Glomerular visceral epithelial cell (primary cell): ENCODE measurements at regions not wholly inside any gene's neighbourhood (a gene's known extent, or its start where the extent isn't known, plus 50 kb on each side); places are given as distances from the start of the nearest gene placed in this dataset.

Experiments
- DNase-seq: peaks from one replicate; pipeline ENCODE4 v3.0.0-alpha.2; 2016; ENCODE audit errors: extremely low spot score

GRCh38 chr9:86659413-86660046 lies 287.8 kb downstream of the GAS1 start:
- DNase-seq = no peak

DNA sequence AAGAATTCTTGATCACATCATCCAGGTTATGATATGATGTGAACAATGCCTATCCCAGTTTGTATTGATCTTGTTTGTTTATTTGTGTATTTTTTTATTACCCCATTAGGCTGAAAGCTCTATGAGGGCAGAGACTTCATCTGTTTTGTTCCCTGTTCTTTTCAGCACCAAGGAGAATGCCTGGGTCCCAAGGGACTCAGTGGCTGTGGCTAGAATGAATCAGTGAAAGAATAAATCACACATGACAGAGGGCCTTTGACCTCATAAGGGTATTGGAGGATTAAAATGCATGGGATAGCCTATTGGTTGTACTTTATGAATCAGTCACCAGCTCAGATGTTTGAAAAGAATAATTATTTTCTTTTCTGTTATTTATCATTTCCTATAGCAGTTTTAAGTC lies 292.2 kb downstream of the GAS1 start:
- DNase-seq = no peak

- DNase-seq = no peak
Measured at GRCh38 chr9:86653466-86653865, 293.8 kb downstream of the GAS1 start.

GRCh38 chr9:86652736-86653135 lies 294.6 kb downstream of the GAS1 start:
- DNase-seq = no peak

- DNase-seq = no peak
Measured at GRCh38 chr9:86649913-86650312, 295.7 kb upstream of the TUT7 start.

DNA sequence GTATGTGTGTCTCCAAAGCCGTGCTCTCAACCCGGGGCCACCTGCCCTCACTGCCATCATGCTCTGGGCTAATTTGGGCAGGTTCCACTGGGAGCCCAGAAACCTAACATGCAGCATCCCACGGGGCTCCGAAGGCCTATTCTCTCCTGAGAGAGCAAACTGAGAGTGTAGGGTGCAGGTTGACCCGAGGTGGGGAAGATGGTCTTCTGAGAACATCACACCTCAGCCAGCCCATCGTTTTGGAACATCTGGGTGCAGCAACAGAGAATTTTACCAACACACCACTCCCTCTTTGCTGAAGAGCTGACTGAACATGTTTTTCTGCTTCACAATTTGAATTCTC lies 294.6 kb upstream of the TUT7 start:
- DNase-seq = no peak

DNA sequence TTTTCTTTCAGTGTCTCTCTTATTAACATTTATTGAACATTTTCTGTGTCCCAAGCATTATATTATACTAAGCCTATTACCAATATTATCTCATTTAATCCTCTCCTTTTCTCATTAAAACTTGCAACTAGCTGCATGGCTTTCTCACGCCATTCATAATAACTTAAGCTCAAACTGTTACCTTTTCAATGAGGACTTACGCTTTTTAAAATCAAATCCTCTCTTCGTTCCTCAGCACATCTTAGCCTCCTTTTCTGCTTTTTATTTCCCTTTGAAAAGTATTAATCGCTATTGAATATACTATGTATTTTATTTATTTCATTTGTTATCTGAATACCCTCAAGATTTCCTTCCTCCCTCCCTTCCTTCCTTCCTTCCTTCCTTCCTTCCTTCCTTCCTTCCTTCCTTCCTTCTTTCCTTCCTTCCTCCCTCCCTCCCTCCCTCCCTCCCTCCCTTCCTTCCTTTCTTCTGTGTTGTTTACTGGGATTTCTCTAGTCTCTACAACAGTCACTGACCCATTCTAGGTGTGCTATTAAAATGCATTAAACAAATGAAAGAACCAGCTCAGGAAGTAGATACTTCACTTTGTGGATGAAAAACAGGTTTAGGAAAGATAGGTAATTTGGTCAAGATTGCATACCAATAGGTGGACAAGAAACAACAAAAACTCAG lies 294.1 kb upstream of the TUT7 start:
- no peak for DNase-seq

- DNase-seq = no peak
Measured at GRCh38 chr9:86645303-86645702, 291.1 kb upstream of the TUT7 start.

DNA sequence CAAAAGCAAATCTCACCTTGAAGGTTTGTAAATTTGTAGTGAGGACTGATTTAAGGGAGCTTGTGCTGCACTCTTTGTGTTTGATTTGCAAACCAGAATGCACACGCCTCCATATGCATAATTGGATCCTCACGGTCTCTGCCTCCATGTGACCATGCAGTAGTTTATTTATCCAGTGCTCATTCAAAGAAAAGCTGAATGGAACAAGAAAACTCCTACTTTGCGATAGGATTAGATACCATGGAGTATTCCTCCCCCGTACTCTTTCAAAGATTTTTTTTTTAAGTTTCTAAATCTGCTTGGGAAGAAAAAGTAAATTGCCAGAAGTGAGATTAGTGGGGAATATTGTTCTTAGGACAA lies 290.4 kb upstream of the TUT7 start:
- no peak for DNase-seq

DNA sequence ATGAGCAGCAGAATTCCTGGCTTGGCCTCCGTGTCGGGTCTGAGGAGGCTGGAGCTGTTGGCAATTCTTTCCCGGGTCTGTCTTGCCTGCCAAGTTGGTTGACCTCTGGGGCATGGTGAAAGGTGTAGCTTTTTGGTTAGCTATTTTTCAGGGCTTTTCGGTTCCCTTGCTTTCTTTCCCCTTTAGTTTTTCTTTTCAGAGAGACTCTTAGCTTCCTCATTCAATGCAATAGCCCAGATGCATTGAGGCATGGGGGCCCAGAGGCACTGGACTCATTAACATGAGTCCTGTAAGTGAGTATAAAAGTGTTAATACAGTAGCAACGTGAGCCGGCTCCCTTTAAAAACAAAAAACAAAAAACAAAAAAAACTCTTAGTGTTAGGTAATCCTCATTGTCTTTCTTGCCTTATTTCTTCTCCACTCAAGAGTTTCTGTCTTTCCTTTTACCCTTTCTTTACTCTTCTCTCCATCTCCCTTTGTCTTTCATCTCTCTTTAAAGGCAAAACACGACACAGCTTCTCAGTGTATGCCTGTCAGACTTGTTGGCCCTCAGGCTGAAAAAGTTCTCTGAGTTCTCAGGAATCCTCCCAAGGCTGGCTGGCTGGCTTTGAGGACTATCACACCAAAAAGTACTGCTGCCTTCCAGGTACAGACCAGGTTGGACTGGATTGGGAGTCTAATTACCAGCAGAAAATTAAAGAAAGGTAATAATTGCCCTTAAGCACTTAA lies 289.9 kb upstream of the TUT7 start:
- DNase-seq = no peak

GRCh38 chr9:86642721-86643120 lies 288.5 kb upstream of the TUT7 start:
- no peak for DNase-seq

GRCh38 chr9:86641970-86642369 lies 287.8 kb upstream of the TUT7 start:
- no peak for DNase-seq

- no peak for DNase-seq
Measured at GRCh38 chr9:86639899-86640379, 285.7 kb upstream of the TUT7 start.

GRCh38 chr9:86639287-86639686 lies 285.1 kb upstream of the TUT7 start:
- no peak for DNase-seq

DNA sequence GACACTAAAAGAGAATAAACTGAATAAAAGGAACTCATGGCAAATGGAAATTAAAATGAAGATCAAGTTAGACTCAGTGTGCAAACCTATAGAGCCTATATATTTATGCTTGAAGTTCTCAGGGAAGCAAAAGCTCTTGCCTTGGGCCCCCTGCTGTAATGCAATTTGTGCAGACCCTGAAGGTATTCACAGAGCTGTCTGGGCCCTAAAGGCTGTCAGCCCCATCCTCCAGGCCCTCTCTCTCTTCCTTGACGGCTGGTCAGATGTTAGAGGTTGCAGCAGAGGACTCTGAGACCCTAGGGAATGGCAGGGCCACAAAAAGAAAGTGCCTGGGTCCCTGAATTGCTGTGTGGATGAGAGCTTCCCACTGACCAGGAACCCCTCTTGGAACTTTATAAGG lies 283.9 kb upstream of the TUT7 start:
- DNase-seq = no peak

- DNase-seq = no peak
Measured at GRCh38 chr9:86637515-86637914, 283.3 kb upstream of the TUT7 start.

GRCh38 chr9:86636519-86636918 lies 282.3 kb upstream of the TUT7 start:
- DNase-seq = no peak

- no peak for DNase-seq
Measured at GRCh38 chr9:86636038-86636437, 281.8 kb upstream of the TUT7 start.

DNA sequence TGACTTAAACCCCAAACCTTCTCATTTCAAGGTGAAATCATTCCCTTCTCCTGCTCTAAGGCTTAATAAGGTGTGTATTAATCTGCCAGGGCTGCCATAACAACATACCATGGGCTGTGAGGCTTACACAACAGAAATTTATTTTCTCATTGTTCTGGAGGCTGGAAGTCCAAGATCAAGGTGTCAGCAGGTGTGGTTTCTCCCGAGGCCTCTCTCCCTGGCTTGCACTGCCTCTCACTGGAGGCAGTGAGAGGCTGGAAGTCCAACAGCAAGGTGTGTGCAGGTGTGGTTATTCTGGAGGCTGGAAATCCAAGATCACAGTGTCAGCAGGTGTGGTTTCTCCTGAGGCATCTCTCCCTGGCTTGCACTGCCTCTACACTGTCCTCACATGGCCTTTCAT lies 280.3 kb upstream of the TUT7 start:
- no peak for DNase-seq

DNA sequence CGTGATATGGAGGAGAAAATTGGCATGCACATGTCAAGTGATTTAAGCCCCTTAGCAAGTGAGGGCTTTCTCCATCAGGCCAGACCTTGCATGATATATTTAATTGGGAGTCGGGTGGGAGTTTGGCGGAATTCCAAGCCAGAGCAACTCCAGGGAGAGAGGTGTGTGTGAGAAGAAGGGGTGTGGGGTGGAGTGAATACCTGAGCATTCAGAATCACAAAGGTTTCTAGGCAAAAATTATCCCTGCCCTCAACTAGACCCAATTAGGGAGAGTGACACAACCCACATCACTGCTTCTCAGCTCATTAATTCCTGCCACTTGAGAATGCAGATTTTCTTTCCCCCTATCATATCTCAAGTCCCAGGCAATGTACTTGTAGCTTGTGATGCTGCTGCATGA lies 279.7 kb upstream of the TUT7 start:
- DNase-seq = no peak

- no peak for DNase-seq
Measured at GRCh38 chr9:86632537-86632936, 278.3 kb upstream of the TUT7 start.

DNA sequence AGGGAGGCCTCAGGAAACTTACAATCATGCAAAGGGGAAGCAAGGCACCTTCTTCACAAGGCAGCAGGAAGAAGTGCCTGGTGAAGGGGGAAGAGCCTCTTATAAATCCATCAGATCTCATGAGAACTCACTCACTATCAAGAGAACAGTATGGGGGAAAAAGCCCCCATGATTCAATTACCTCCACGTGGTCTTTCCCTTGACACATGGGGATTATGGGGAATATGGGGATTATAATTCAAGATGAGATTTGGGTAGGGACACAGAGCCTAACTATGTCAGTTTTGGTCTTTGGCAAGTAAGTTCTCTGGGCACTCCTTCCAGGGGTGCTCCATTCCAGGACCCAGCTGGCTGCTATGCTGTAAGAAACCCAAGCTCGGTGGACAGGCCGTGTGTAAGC lies 275.3 kb upstream of the TUT7 start:
- no peak for DNase-seq

- DNase-seq = no peak
Measured at GRCh38 chr9:86626802-86627201, 272.6 kb upstream of the TUT7 start.
